Endodermal cell (in vitro differentiated cells): ENCODE measurements at regions not wholly inside any gene's neighbourhood (a gene's known extent, or its start where the extent isn't known, plus 50 kb on each side); places are given as distances from the start of the nearest gene placed in this dataset.

Experiments
- DNase-seq: peaks from one replicate; pipeline ENCODE4 v3.0.0-alpha.2; 2017
- H3K27ac ChIP-seq: 2 replicates; pipeline ENCODE4 v1.5.1; 2013; ENCODE audit warnings: mild to moderate bottlenecking, low read depth, low read length, moderate library complexity
- H3K27me3 ChIP-seq: 2 replicates; pipeline ENCODE4 v1.6.1; 2013; ENCODE audit warnings: mild to moderate bottlenecking, low read length, moderate library complexity; ENCODE audit not compliant: insufficient read depth, control insufficient read depth, poor library complexity, severe bottlenecking
- H3K36me3 ChIP-seq: 2 replicates; pipeline ENCODE4 v1.7.0; 2013; ENCODE audit warnings: mild to moderate bottlenecking, low read length, moderate library complexity; ENCODE audit not compliant: control insufficient read depth, insufficient read depth
- H3K4me1 ChIP-seq: one replicate; pipeline ENCODE4 v1.7.0; 2013; ENCODE audit warnings: low read length; ENCODE audit not compliant: control insufficient read depth, insufficient read depth
- H3K4me3 ChIP-seq: 2 replicates; pipeline ENCODE4 v1.5.1; 2013; ENCODE audit warnings: mild to moderate bottlenecking, low read length, moderate library complexity
- H3K9ac ChIP-seq: 2 replicates; pipeline ENCODE4 v1.6.1; 2013; ENCODE audit warnings: mild to moderate bottlenecking, low read length, moderate library complexity; ENCODE audit not compliant: poor library complexity, severe bottlenecking; ENCODE audit errors: extremely low read depth
- H3K9me3 ChIP-seq: 2 replicates; pipeline ENCODE4 v1.6.1; 2013; ENCODE audit warnings: mild to moderate bottlenecking, low read length, moderate library complexity; ENCODE audit not compliant: control insufficient read depth
- H3K27ac Mint-ChIP-seq: 2 replicates; pipeline ENCODE4 v1.8.0; 2020; ENCODE audit warnings: mixed read lengths
- H3K27me3 Mint-ChIP-seq: 2 replicates; pipeline ENCODE4 v1.8.0; 2021; ENCODE audit warnings: mild to moderate bottlenecking, mixed read lengths; ENCODE audit not compliant: insufficient read depth
- H3K36me3 Mint-ChIP-seq: 2 replicates; pipeline ENCODE4 v1.8.0; 2020; ENCODE audit warnings: low read depth, mixed read lengths
- H3K4me1 Mint-ChIP-seq: 2 replicates; pipeline ENCODE4 v1.8.0; 2020; ENCODE audit warnings: mixed read lengths
- H3K4me3 Mint-ChIP-seq: 2 replicates; pipeline ENCODE4 v1.8.0; 2020; ENCODE audit warnings: mild to moderate bottlenecking, moderate library complexity, mixed read lengths
- H3K9me3 Mint-ChIP-seq: 2 replicates; pipeline ENCODE4 v1.8.0; 2020; ENCODE audit warnings: mild to moderate bottlenecking, mixed read lengths
- WGBS, 2 experiments: methylation state at CpG; one replicate each; pipeline versions ENCODE4 v1.1.5 to v1.1.7; 2013; ENCODE audit warnings: missing lambda C conversion rate in 2 of 2, mixed read lengths in 1 of 2; ENCODE audit not compliant: insufficient coverage in 1 of 2, insufficient read length in 1 of 2; 5-methylcytosine and 5-hydroxymethylcytosine counted together
- TF ChIP-seq, protein P1 (sequence below): fragments of 200-600 bp; sonication (generic); conservative IDR thresholded peaks from 2 replicates; pipeline ENCODE4 v1.5.0; 2021; ENCODE audit warnings: antibody characterized with exemption, mild to moderate bottlenecking

GRCh38 chr12:90589956-90590355 lies 365.0 kb downstream of the CCER1 start:
- Mint-ChIP-seq H3K9me3 (no peaks in the 10 kb centered on the region), H3K4me1 (no peaks in the 10 kb centered on the region), H3K36me3 (no peaks in the 10 kb centered on the region)

DNA sequence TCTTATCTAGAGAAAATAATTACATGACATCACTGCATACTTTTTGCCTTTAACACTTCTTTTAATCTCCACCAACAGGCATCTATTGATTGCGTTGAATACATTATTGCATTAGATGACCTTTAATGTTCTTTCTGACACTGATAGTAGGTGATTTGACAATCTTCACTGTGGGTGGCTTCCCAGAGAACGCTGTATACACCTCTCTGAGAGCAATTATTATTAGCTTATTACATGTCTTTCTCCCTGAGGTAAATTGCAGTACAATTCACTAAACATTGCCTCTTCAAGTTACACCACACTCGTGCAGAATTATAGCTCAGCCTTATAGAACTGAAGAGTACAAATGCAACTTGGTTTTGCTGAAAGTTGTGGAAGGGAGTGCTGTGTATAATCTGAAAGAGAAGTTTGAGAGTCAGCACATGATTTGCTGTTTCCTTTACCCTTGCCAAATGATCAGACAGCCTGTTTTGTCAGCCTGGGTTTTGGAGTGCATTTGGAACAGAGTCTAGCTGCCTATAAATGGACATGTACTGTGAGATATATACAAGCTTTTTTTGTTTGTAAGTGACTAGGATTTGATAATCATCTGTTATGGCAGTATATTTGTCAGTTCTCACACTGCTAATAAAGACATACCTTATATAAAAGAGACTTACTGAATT lies 369.2 kb downstream of the CCER1 start:
- H3K27ac Mint-ChIP-seq: no peak overlapping the region

More at GRCh38 chr12:90589956-90590355, 365.0 kb downstream of the CCER1 start:
- Histone ChIP-seq H3K36me3 (no peaks in the 10 kb centered on the region), H3K27ac (no peak overlapping the region), H3K4me3 (no peak overlapping the region), H3K4me1 (no peaks in the 10 kb centered on the region), H3K27me3 (no peaks in the 10 kb centered on the region), H3K9ac (no peak overlapping the region), H3K9me3 (no peaks in the 10 kb centered on the region)
- Mint-ChIP-seq H3K27ac (no peak overlapping the region), H3K4me3 (no peak overlapping the region), H3K27me3 (no peaks in the 10 kb centered on the region)
- WGBS, 2 experiments: 93 to 100% methylated on average over 1 of the region's 1 CpG
- DNase-seq: no peak
- TF ChIP-seq, protein P1, sequence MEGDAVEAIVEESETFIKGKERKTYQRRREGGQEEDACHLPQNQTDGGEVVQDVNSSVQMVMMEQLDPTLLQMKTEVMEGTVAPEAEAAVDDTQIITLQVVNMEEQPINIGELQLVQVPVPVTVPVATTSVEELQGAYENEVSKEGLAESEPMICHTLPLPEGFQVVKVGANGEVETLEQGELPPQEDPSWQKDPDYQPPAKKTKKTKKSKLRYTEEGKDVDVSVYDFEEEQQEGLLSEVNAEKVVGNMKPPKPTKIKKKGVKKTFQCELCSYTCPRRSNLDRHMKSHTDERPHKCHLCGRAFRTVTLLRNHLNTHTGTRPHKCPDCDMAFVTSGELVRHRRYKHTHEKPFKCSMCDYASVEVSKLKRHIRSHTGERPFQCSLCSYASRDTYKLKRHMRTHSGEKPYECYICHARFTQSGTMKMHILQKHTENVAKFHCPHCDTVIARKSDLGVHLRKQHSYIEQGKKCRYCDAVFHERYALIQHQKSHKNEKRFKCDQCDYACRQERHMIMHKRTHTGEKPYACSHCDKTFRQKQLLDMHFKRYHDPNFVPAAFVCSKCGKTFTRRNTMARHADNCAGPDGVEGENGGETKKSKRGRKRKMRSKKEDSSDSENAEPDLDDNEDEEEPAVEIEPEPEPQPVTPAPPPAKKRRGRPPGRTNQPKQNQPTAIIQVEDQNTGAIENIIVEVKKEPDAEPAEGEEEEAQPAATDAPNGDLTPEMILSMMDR: no peak

DNA sequence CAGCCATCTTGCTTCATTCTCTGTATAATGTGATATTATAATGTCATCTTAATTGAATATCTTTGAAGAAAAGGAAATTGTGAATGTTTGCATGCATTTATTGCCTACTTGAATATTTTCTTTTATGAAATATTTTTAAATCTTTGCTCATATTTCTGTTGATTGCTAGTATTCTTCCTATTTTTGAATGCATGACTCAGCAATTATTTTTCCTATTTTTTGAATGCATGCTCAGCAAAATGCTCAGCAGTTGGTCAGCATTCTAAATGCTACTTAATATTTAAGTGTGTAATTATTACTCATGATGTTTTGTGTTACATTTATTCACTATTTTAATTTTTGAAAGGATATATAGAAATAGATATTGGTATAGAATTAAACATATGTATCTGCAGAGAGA lies 378.3 kb downstream of the CCER1 start:
- TF ChIP-seq, protein P1: no peak
- Mint-ChIP-seq H3K36me3 (no peaks in the 10 kb centered on the region), H3K27ac (no peak overlapping the region)

More for the DNA sequence above, 369.2 kb downstream of the CCER1 start:
- Mint-ChIP-seq H3K4me1 (no peaks in the 10 kb centered on the region), H3K27me3 (no peaks in the 10 kb centered on the region), H3K4me3 (no peak overlapping the region), H3K36me3 (no peaks in the 10 kb centered on the region), H3K9me3 (no peaks in the 10 kb centered on the region)
- Histone ChIP-seq H3K9me3 (no peaks in the 10 kb centered on the region), H3K27me3 (no peaks in the 10 kb centered on the region), H3K27ac (no peak overlapping the region), H3K4me3 (no peak overlapping the region), H3K36me3 (no peaks in the 10 kb centered on the region), H3K9ac (no peak overlapping the region), H3K4me1 (no peaks in the 10 kb centered on the region)
- TF ChIP-seq, protein P1: no peak
- DNase-seq: no peak
- WGBS, 2 experiments: 94% methylated on average over 3 of the region's 3 CpGs; no CpG with 5 or more reads in 1 of the 2 experiments

More for the DNA sequence above, 378.3 kb downstream of the CCER1 start:
- Histone ChIP-seq H3K9ac (no peak overlapping the region), H3K4me3 (no peak overlapping the region), H3K27me3 (no peaks in the 10 kb centered on the region), H3K9me3 (peaks cover 9% of the 10 kb centered on the region), H3K36me3 (no peaks in the 10 kb centered on the region), H3K4me1 (peaks cover 6% of the 10 kb centered on the region), H3K27ac (no peak overlapping the region)
- H3K4me1 Mint-ChIP-seq: peaks cover 16% of the 10 kb centered on the region
- peaks cover 5% of the 10 kb centered on the region for H3K9me3 Mint-ChIP-seq
- no peak for DNase-seq
- no peaks in the 10 kb centered on the region for H3K27me3 Mint-ChIP-seq
- H3K4me3 Mint-ChIP-seq: no peak overlapping the region
